ENCODE measurements at regions not wholly inside any gene's neighbourhood (a gene's known extent, or its start where the extent isn't known, plus 50 kb on each side); places are given as distances from the start of the nearest gene placed in this dataset.

- H3K36me3 ChIP-seq = no peaks in the 10 kb centered on the region
- H3K4me1 ChIP-seq (ENCODE audit: low read depth) = no peaks in the 10 kb centered on the region
- no peak overlapping the region for H3K4me3 ChIP-seq
- no peaks in the 10 kb centered on the region for H3K27me3 ChIP-seq
- no peak for TF ChIP-seq CTCF (IDR thresholded peaks at IDR 0.05; ENCODE audit: low read depth, low read length)
- H3K27ac ChIP-seq = no peak overlapping the region
- peak in 1 of 2 donors; percentile 26 for DNase-seq (ENCODE audit: low read depth in 1 of 2, low spot score in 1 of 2)
- no peaks in the 10 kb centered on the region for H3K9me3 ChIP-seq (ENCODE audit: low read depth)
These were observed 72.0 kb downstream of the DACT2 start for GRCh38 chr6:168247443-168248147.

GRCh38 chr6:168244961-168245551, 74.5 kb downstream of the DACT2 start:
- H3K4me3 ChIP-seq = no peak overlapping the region
- H3K36me3 ChIP-seq = no peaks in the 10 kb centered on the region
- H3K4me1 ChIP-seq (ENCODE audit: low read depth) = peaks cover 7% of the 10 kb centered on the region
- H3K9me3 ChIP-seq (ENCODE audit: low read depth) = no peaks in the 10 kb centered on the region
- no peaks in the 10 kb centered on the region for H3K27me3 ChIP-seq
- no peak for DNase-seq (ENCODE audit: low read depth in 1 of 2, low spot score in 1 of 2)
- no peak overlapping the region for H3K27ac ChIP-seq
- TF ChIP-seq CTCF (IDR thresholded peaks at IDR 0.05; ENCODE audit: low read depth, low read length) = no peak

- no peak overlapping the region for H3K4me3 ChIP-seq
- H3K27me3 ChIP-seq = no peaks in the 10 kb centered on the region
- TF ChIP-seq CTCF (IDR thresholded peaks at IDR 0.05; ENCODE audit: low read depth, low read length) = no peak
- H3K9me3 ChIP-seq (ENCODE audit: low read depth) = no peaks in the 10 kb centered on the region
- H3K4me1 ChIP-seq (ENCODE audit: low read depth) = peaks cover 10% of the 10 kb centered on the region
- no peaks in the 10 kb centered on the region for H3K36me3 ChIP-seq
- H3K27ac ChIP-seq = no peak overlapping the region
- DNase-seq (ENCODE audit: low read depth in 1 of 2, low spot score in 1 of 2) = no peak
These were observed 75.7 kb downstream of the DACT2 start for GRCh38 chr6:168243812-168244376.

- no peaks in the 10 kb centered on the region for H3K9me3 ChIP-seq (ENCODE audit: low read depth)
- peaks cover 10% of the 10 kb centered on the region for H3K4me1 ChIP-seq (ENCODE audit: low read depth)
- H3K27me3 ChIP-seq = no peaks in the 10 kb centered on the region
- TF ChIP-seq CTCF (IDR thresholded peaks at IDR 0.05; ENCODE audit: low read depth, low read length) = no peak
- no peak overlapping the region for H3K4me3 ChIP-seq
- H3K27ac ChIP-seq = no peak overlapping the region
- no peaks in the 10 kb centered on the region for H3K36me3 ChIP-seq
- no peak for DNase-seq (ENCODE audit: low read depth in 1 of 2, low spot score in 1 of 2)
These were observed 76.7 kb downstream of the DACT2 start for GRCh38 chr6:168242940-168243225.

GRCh38 chr6:168242111-168242939, 77.3 kb downstream of the DACT2 start:
- H3K27ac ChIP-seq = no peak overlapping the region
- peaks cover 10% of the 10 kb centered on the region for H3K4me1 ChIP-seq (ENCODE audit: low read depth)
- DNase-seq (ENCODE audit: low read depth in 1 of 2, low spot score in 1 of 2) = no peak
- no peaks in the 10 kb centered on the region for H3K27me3 ChIP-seq
- no peaks in the 10 kb centered on the region for H3K36me3 ChIP-seq
- H3K9me3 ChIP-seq (ENCODE audit: low read depth) = no peaks in the 10 kb centered on the region
- H3K4me3 ChIP-seq = no peak overlapping the region
- no peak for TF ChIP-seq CTCF (IDR thresholded peaks at IDR 0.05; ENCODE audit: low read depth, low read length)

Measured in cardiac muscle cell (in vitro differentiated cells and primary cell).